ENCODE measurements at regions not wholly inside any gene's neighbourhood (a gene's known extent, or its start where the extent isn't known, plus 50 kb on each side); places are given as distances from the start of the nearest gene placed in this dataset.

- TF ChIP-seq POLR2A (IDR thresholded peaks at IDR 0.05; ENCODE audit: low read depth, low read length): no peak
- no peak for TF ChIP-seq TAF1 (IDR thresholded peaks at IDR 0.05; ENCODE audit: low read depth, low read length)
These were observed 73.7 kb upstream of the ADAMTS2 start for GRCh38 chr5:179418972-179419371.

Measured in GM12891 (cell line).